MCF 10A (cell line): ENCODE measurements at regions not wholly inside any gene's neighbourhood (a gene's known extent, or its start where the extent isn't known, plus 50 kb on each side); places are given as distances from the start of the nearest gene placed in this dataset.
"Not testable (repeated sequence)": the region's sequence is repeated elsewhere in the genome, so short reads cannot be mapped to it uniquely, and the experiment has no call there.

Experiments used
- BruUV-seq: library from RNA; stranded (reverse); fragments of 400-500 nt; replicated peaks from 2 replicates; lab custom pipeline; 2021; lab: Mats Ljungman, UMichigan
- CTCF ChIA-PET: fragments of 300-600 bp; sonication (Branson Sonifier 250); formaldehyde crosslinking; extraction: SDS; loops from one replicate; lab custom pipeline; 2021; ENCODE audit warnings: antibody characterized with exemption, inconsistent platforms; lab: Yijun Ruan, JAX
- POLR2A ChIA-PET: fragments of 300-600, 350-650 bp; sonication (Branson Sonifier 250); formaldehyde crosslinking; extraction: SDS; loops from one replicate; lab custom pipeline; 2020; ENCODE audit warnings: antibody characterized with exemption, inconsistent platforms; lab: Yijun Ruan, JAX
- DNase-seq: peaks from one replicate; pipeline ENCODE4 v3.0.0-alpha.2; 2018; ENCODE audit not compliant: unreplicated experiment
- H3K27ac Mint-ChIP-seq: one replicate; pipeline ENCODE4 v1.8.0; 2022; ENCODE audit warnings: mild to moderate bottlenecking, low read depth, mixed read lengths; ENCODE audit not compliant: unreplicated experiment
- H3K27me3 Mint-ChIP-seq: one replicate; pipeline ENCODE4 v1.8.0; 2022; ENCODE audit warnings: mixed read lengths; ENCODE audit not compliant: insufficient read depth, unreplicated experiment
- H3K36me3 Mint-ChIP-seq: one replicate; pipeline ENCODE4 v1.8.0; 2022; ENCODE audit warnings: mild to moderate bottlenecking, moderate library complexity, mixed read lengths; ENCODE audit not compliant: insufficient read depth, unreplicated experiment
- H3K4me1 Mint-ChIP-seq: one replicate; pipeline ENCODE4 v1.8.0; 2022; ENCODE audit warnings: mixed read lengths; ENCODE audit not compliant: insufficient read depth, unreplicated experiment
- H3K4me3 Mint-ChIP-seq: one replicate; pipeline ENCODE4 v1.8.0; 2022; ENCODE audit warnings: mild to moderate bottlenecking, moderate library complexity, mixed read lengths; ENCODE audit not compliant: unreplicated experiment
- H3K9me3 Mint-ChIP-seq: one replicate; pipeline ENCODE4 v1.8.0; 2022; ENCODE audit warnings: mixed read lengths; ENCODE audit not compliant: unreplicated experiment
- CTCF ChIP-seq: fragments of 200-600 bp; IDR thresholded peaks from one replicate; pipeline ENCODE4 v1.8.0; 2022; ENCODE audit warnings: antibody characterized with exemption, mild to moderate bottlenecking; ENCODE audit not compliant: unreplicated experiment
- intact Hi-C: fragments of 100-400 bp; cut with micrococcal nuclease; formaldehyde crosslinking; loops from 2 replicates; pipeline ENCODE4 v1.14.1; 2022

GRCh38 chr1:184191181-184191621, 139.7 kb downstream of the TSEN15 start:
- DNase-seq, result no peak
- TF ChIP-seq CTCF, result no peak
- ChIA-PET CTCF (interaction anchor here (0.6 to 1.1 kb wide), 4 partner anchors 19 to 500 kb away, joined by 3 to 4 read pairs (median 3); no protein-coding TSS in a partner anchor), POLR2A (interaction anchor here (0.7 kb wide), 1 partner anchor 1366 kb away, joined by 3 read pairs; no protein-coding TSS in a partner anchor)
- no peaks in the 10 kb centered on the region for H3K4me1 Mint-ChIP-seq
- no peaks in the 10 kb centered on the region for H3K9me3 Mint-ChIP-seq
- intact Hi-C loops, result no loop called here
- no TSS peak for BruUV-seq
- no peak overlapping the region for H3K4me3 Mint-ChIP-seq
- peaks cover 45% of the 10 kb centered on the region for H3K27me3 Mint-ChIP-seq
- no peaks in the 10 kb centered on the region for H3K36me3 Mint-ChIP-seq
- no peak overlapping the region for H3K27ac Mint-ChIP-seq

- H3K27ac Mint-ChIP-seq, result no peak overlapping the region
- H3K36me3 Mint-ChIP-seq, result no peaks in the 10 kb centered on the region
- H3K4me1 Mint-ChIP-seq, result no peaks in the 10 kb centered on the region
- POLR2A ChIA-PET, result interaction anchor here (0.5 kb wide), 1 partner anchor 67 kb away, joined by 4 read pairs; no protein-coding TSS in a partner anchor
- no peak for DNase-seq
- no peak overlapping the region for H3K4me3 Mint-ChIP-seq
- no peaks in the 10 kb centered on the region for H3K9me3 Mint-ChIP-seq
- BruUV-seq, result no TSS peak
- intact Hi-C loops, result no loop called here
- TF ChIP-seq CTCF, result no peak
- peaks cover 30% of the 10 kb centered on the region for H3K27me3 Mint-ChIP-seq
- CTCF ChIA-PET, result interaction anchor here (1.0 kb wide), 1 partner anchor 49 kb away, joined by 4 read pairs; no protein-coding TSS in a partner anchor
Observed at GRCh38 chr1:184192796-184193195, 141.3 kb downstream of the TSEN15 start.

GRCh38 chr1:184193451-184193850, 141.9 kb downstream of the TSEN15 start:
- Mint-ChIP-seq H3K4me1 (no peaks in the 10 kb centered on the region), H3K9me3 (no peaks in the 10 kb centered on the region), H3K27me3 (peaks cover 23% of the 10 kb centered on the region), H3K36me3 (no peaks in the 10 kb centered on the region), H3K27ac (no peak overlapping the region), H3K4me3 (no peak overlapping the region)
- CTCF ChIA-PET, result no interaction called here
- POLR2A ChIA-PET, result no interaction called here
- no peak for TF ChIP-seq CTCF
- BruUV-seq, result no TSS peak
- intact Hi-C loops, result no loop called here
- no peak for DNase-seq

GRCh38 chr1:184194236-184194635, 142.7 kb downstream of the TSEN15 start:
- TF ChIP-seq CTCF, result no peak
- H3K27ac Mint-ChIP-seq, result no peak overlapping the region

GRCh38 chr1:184195722-184196121, 144.2 kb downstream of the TSEN15 start:
- H3K9me3 Mint-ChIP-seq, H3K36me3 Mint-ChIP-seq, BruUV-seq, H3K4me3 Mint-ChIP-seq, intact Hi-C loops, DNase-seq, H3K27ac Mint-ChIP-seq, POLR2A ChIA-PET, H3K27me3 Mint-ChIP-seq, H3K4me1 Mint-ChIP-seq: not testable (repeated sequence)
- CTCF ChIA-PET, result interaction anchor here (0.8 kb wide), 1 partner anchor 27 kb away, joined by 4 read pairs; no protein-coding TSS in a partner anchor

More at GRCh38 chr1:184194236-184194635, 142.7 kb downstream of the TSEN15 start:
- no TSS peak for BruUV-seq
- CTCF ChIA-PET, result no interaction called here
- no peaks in the 10 kb centered on the region for H3K9me3 Mint-ChIP-seq
- H3K36me3 Mint-ChIP-seq, result no peaks in the 10 kb centered on the region
- H3K4me3 Mint-ChIP-seq, result no peak overlapping the region
- H3K4me1 Mint-ChIP-seq, result no peaks in the 10 kb centered on the region
- POLR2A ChIA-PET, result no interaction called here
- H3K27me3 Mint-ChIP-seq, result peaks cover 15% of the 10 kb centered on the region
- intact Hi-C loops, result no loop called here
- DNase-seq, result no peak
